Esophagus squamous epithelium (tissue), 5 donors: ENCODE measurements at regions not wholly inside any gene's neighbourhood (a gene's known extent, or its start where the extent isn't known, plus 50 kb on each side); places are given as distances from the start of the nearest gene placed in this dataset.

Experiments
- DNase-seq: peaks from one replicate; lab custom pipeline; 2025; lab: John Stamatoyannopoulos, UW
- H3K27ac ChIP-seq, 4 donors: fragments of 200-600 bp; sonication (generic); one replicate each; pipeline ENCODE4 v1.5.1; 2016 to 2019; ENCODE audit warnings: mild to moderate bottlenecking in 1 of 4
- H3K27me3 ChIP-seq, 4 donors: fragments of 200-600 bp; sonication (generic); 1 replicate in 3 of 4; 2 replicates in 1 of 4; pipeline versions ENCODE4 v1.5.1 to v1.6.0; 2017 to 2021; ENCODE audit warnings: antibody characterized with exemption in 1 of 4
- H3K36me3 ChIP-seq, 3 donors: fragments of 200-600 bp; sonication (generic); one replicate each; pipeline ENCODE4 v1.5.1; 2016 to 2019
- H3K4me1 ChIP-seq, 3 donors: fragments of 200-600 bp; sonication (generic); one replicate each; pipeline ENCODE4 v1.5.1; 2017 to 2019
- H3K4me3 ChIP-seq, 4 donors: fragments of 200-600 bp; sonication (generic); 1 replicate in 3 of 4; 2 replicates in 1 of 4; pipeline ENCODE4 v1.5.1; 2016 to 2019; ENCODE audit warnings: mild to moderate bottlenecking in 2 of 4, moderate library complexity in 1 of 4
- H3K9me3 ChIP-seq, 3 donors: fragments of 200-600 bp; sonication (generic); one replicate each; pipeline ENCODE4 v1.5.1; 2016 to 2019
- POLR2A ChIP-seq, 4 donors: fragments of 450-650 bp; IDR thresholded peaks; one replicate each; pipeline ENCODE4 v1.6.1; 2017; ENCODE audit warnings: antibody characterized with exemption in 4 of 4, mild to moderate bottlenecking in 4 of 4, moderate library complexity in 3 of 4
- WGBS, 2 donors: methylation state at CpG; one replicate each; pipeline ENCODE4 v1.1.5; 2018; 5-methylcytosine and 5-hydroxymethylcytosine counted together
- intact Hi-C: fragments of 100-400 bp; cut with DNase I; formaldehyde crosslinking; loops from one replicate; pipeline ENCODE4 v1.15.0; 2022
- TF ChIP-seq, protein P1 (sequence below), 6 experiments: fragments of 450-650 bp in 4 of 6; fragments of 200-600 bp in 2 of 6; sonication (generic) in 2 of 6; IDR thresholded peaks; one replicate each; pipeline ENCODE4 v1.5.1; 2016 to 2019; ENCODE audit warnings: antibody characterized with exemption in 6 of 6, mild to moderate bottlenecking in 4 of 6, moderate library complexity in 4 of 6
- donor health status: DM: yes; HTN: yes; CAD: no.

GRCh38 chr13:106246666-106247188, 288.7 kb downstream of the EFNB2 start:
- no peaks in the 10 kb centered on the region for H3K27me3 ChIP-seq
- no peak for TF ChIP-seq POLR2A (IDR thresholded peaks at IDR 0.05)
- TF ChIP-seq, protein P1, sequence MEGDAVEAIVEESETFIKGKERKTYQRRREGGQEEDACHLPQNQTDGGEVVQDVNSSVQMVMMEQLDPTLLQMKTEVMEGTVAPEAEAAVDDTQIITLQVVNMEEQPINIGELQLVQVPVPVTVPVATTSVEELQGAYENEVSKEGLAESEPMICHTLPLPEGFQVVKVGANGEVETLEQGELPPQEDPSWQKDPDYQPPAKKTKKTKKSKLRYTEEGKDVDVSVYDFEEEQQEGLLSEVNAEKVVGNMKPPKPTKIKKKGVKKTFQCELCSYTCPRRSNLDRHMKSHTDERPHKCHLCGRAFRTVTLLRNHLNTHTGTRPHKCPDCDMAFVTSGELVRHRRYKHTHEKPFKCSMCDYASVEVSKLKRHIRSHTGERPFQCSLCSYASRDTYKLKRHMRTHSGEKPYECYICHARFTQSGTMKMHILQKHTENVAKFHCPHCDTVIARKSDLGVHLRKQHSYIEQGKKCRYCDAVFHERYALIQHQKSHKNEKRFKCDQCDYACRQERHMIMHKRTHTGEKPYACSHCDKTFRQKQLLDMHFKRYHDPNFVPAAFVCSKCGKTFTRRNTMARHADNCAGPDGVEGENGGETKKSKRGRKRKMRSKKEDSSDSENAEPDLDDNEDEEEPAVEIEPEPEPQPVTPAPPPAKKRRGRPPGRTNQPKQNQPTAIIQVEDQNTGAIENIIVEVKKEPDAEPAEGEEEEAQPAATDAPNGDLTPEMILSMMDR (IDR thresholded peaks at IDR 0.05), result no peak

GRCh38 chr13:106246242-106246641, 289.2 kb downstream of the EFNB2 start:
- Histone ChIP-seq H3K27ac (no peak overlapping the region), H3K9me3 (no peaks in the 10 kb centered on the region), H3K27me3 (no peaks in the 10 kb centered on the region), H3K36me3 (no peaks in the 10 kb centered on the region), H3K4me1 (no peaks in the 10 kb centered on the region), H3K4me3 (no peak overlapping the region)
- WGBS, 2 donors, result 70 to 96% methylated on average over 3 of the region's 3 CpGs
- intact Hi-C loops, result no loop called here
- TF ChIP-seq, protein P1 (IDR thresholded peaks at IDR 0.05), result no peak
- TF ChIP-seq POLR2A (IDR thresholded peaks at IDR 0.05), result no peak
- no peak for DNase-seq

More at GRCh38 chr13:106246666-106247188, 288.7 kb downstream of the EFNB2 start:
- Histone ChIP-seq H3K36me3 (no peaks in the 10 kb centered on the region), H3K9me3 (no peaks in the 10 kb centered on the region), H3K27ac (no peak overlapping the region), H3K4me3 (no peak overlapping the region), H3K4me1 (no peaks in the 10 kb centered on the region)
- DNase-seq, result no peak
- WGBS, 2 donors, result 53 to 55% methylated on average over 4 of the region's 4 CpGs
- intact Hi-C loops, result no loop called here

- Histone ChIP-seq H3K4me3 (no peak overlapping the region), H3K9me3 (no peaks in the 10 kb centered on the region), H3K36me3 (no peaks in the 10 kb centered on the region), H3K4me1 (no peaks in the 10 kb centered on the region), H3K27ac (no peak overlapping the region), H3K27me3 (no peaks in the 10 kb centered on the region)
- TF ChIP-seq, protein P1 (IDR thresholded peaks at IDR 0.05), result no peak
- no peak for TF ChIP-seq POLR2A (IDR thresholded peaks at IDR 0.05)
- intact Hi-C loops, result no loop called here
- DNase-seq, result no peak
- 69 to 76% methylated on average over 6 of the region's 6 CpGs for WGBS, 2 donors
Observed at GRCh38 chr13:106243011-106243565, 292.4 kb downstream of the EFNB2 start.

- intact Hi-C loops, result no loop called here
- Histone ChIP-seq H3K36me3 (no peaks in the 10 kb centered on the region), H3K4me3 (no peak overlapping the region), H3K4me1 (no peaks in the 10 kb centered on the region), H3K27me3 (no peaks in the 10 kb centered on the region), H3K27ac (no peak overlapping the region), H3K9me3 (no peaks in the 10 kb centered on the region)
- 82 to 85% methylated on average over 10 of the region's 10 CpGs for WGBS, 2 donors
- no peak for TF ChIP-seq POLR2A (IDR thresholded peaks at IDR 0.05)
- TF ChIP-seq, protein P1 (IDR thresholded peaks at IDR 0.05), result no peak
- no peak for DNase-seq
Observed at GRCh38 chr13:106241974-106242953, 293.2 kb downstream of the EFNB2 start.

DNA sequence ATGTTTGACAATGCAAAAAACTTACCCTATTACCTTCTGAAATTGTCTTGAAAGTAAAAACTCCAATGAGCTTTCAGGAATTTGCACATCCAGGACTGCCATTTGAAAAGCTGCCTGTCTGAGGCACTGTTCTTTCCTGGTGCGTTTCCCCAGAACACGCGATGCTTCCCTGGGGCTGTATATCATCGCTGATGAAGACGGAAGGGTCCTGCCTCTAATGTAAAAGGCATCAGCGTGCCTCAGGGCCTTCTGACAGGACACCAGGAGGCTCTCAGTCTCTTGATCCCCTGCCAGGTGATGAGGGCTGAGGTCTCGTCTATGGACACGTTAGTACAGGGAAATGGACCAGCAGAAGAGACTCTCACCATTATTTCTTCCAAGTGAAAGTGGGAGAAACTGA, 296.8 kb downstream of the EFNB2 start:
- DNase-seq, result no peak
- 84% methylated on average over 8 of the region's 8 CpGs for WGBS, 2 donors
- no peak overlapping the region for H3K4me3 ChIP-seq
- no peak overlapping the region for H3K27ac ChIP-seq
- no peak for TF ChIP-seq POLR2A (IDR thresholded peaks at IDR 0.05)
- TF ChIP-seq, protein P1 (IDR thresholded peaks at IDR 0.05), result no peak
- no peaks in the 10 kb centered on the region for H3K36me3 ChIP-seq
- no peaks in the 10 kb centered on the region for H3K9me3 ChIP-seq
- intact Hi-C loops, result no loop called here
- H3K4me1 ChIP-seq, result no peaks in the 10 kb centered on the region
- H3K27me3 ChIP-seq, result no peaks in the 10 kb centered on the region
